RWPE2 (cell line): ENCODE measurements at regions not wholly inside any gene's neighbourhood (a gene's known extent, or its start where the extent isn't known, plus 50 kb on each side); places are given as distances from the start of the nearest gene placed in this dataset.

Experiments
- ATAC-seq: fragments of 200-7000 bp; cut with Tn5 transposase; 3 replicates; pipeline ENCODE4 v1.9.1; 2021; ENCODE audit warnings: low read depth
- DNase-seq: peaks from one replicate; pipeline ENCODE4 v3.0.0-alpha.2; 2020; ENCODE audit warnings: low spot score
- H3K27ac ChIP-seq: fragments of 450-650 bp; 2 replicates; pipeline ENCODE4 v1.5.1; 2017; ENCODE audit warnings: mild to moderate bottlenecking; ENCODE audit not compliant: poor library complexity, severe bottlenecking
- H3K27me3 ChIP-seq: fragments of 250-450 bp; sonication (Bioruptor Pico); 2 replicates; pipeline ENCODE4 v1.5.1; 2021; ENCODE audit warnings: mild to moderate bottlenecking, moderate library complexity; ENCODE audit not compliant: insufficient read depth, poor library complexity, severe bottlenecking
- H3K36me3 ChIP-seq: fragments of 250-450 bp; sonication (Bioruptor Pico); 2 replicates; pipeline ENCODE4 v1.5.1; 2020; ENCODE audit warnings: low read depth, mild to moderate bottlenecking, moderate library complexity
- H3K4me1 ChIP-seq: fragments of 250-450 bp; sonication (Bioruptor Pico); 2 replicates; pipeline ENCODE4 v1.5.1; 2021; ENCODE audit warnings: mild to moderate bottlenecking, moderate library complexity; ENCODE audit not compliant: insufficient read depth, poor library complexity, severe bottlenecking
- H3K4me3 ChIP-seq: fragments of 250-450 bp; sonication (Bioruptor Pico); 2 replicates; pipeline ENCODE4 v1.5.1; 2021; ENCODE audit warnings: mild to moderate bottlenecking, moderate library complexity; ENCODE audit not compliant: severe bottlenecking
- H3K9me3 ChIP-seq: fragments of 250-450 bp; sonication (Bioruptor Pico); 2 replicates; pipeline ENCODE4 v1.5.1; 2021; ENCODE audit warnings: mild to moderate bottlenecking, moderate library complexity; ENCODE audit not compliant: severe bottlenecking
- TF ChIP-seq, protein P1 (sequence below): fragments of 450-650 bp; IDR thresholded peaks from one replicate; pipeline ENCODE4 v1.5.1; 2017; ENCODE audit warnings: mild to moderate bottlenecking, moderate library complexity; ENCODE audit not compliant: poor library complexity, severe bottlenecking

DNA sequence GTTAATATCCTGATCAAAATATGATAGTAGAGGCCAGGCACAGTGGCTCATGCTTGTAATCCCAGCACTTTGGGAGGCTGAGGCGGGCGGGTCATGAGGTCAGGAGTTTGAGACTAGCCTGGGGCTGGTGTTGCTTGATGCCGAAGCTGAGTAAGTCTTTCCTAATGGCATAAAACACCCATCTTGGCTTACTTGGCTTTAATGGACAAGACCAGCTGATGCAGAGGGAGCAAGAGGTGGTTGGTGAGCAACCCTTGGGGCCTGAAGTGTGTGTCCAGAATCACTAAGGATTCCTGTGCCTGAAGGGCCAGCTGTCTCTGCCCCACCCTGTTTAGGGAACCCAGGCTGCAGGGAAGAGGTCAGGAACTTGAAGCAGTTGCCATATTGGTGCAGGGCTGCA, 217.2 kb downstream of the ARL4C start:
- ATAC-seq, result no peak
- TF ChIP-seq, protein P1, sequence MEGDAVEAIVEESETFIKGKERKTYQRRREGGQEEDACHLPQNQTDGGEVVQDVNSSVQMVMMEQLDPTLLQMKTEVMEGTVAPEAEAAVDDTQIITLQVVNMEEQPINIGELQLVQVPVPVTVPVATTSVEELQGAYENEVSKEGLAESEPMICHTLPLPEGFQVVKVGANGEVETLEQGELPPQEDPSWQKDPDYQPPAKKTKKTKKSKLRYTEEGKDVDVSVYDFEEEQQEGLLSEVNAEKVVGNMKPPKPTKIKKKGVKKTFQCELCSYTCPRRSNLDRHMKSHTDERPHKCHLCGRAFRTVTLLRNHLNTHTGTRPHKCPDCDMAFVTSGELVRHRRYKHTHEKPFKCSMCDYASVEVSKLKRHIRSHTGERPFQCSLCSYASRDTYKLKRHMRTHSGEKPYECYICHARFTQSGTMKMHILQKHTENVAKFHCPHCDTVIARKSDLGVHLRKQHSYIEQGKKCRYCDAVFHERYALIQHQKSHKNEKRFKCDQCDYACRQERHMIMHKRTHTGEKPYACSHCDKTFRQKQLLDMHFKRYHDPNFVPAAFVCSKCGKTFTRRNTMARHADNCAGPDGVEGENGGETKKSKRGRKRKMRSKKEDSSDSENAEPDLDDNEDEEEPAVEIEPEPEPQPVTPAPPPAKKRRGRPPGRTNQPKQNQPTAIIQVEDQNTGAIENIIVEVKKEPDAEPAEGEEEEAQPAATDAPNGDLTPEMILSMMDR, result no peak
- Histone ChIP-seq H3K36me3 (no peaks in the 10 kb centered on the region), H3K4me3 (no peak overlapping the region), H3K27ac (no peak overlapping the region), H3K4me1 (no peaks in the 10 kb centered on the region), H3K9me3 (no peaks in the 10 kb centered on the region), H3K27me3 (no peaks in the 10 kb centered on the region)
- DNase-seq, result no peak

DNA sequence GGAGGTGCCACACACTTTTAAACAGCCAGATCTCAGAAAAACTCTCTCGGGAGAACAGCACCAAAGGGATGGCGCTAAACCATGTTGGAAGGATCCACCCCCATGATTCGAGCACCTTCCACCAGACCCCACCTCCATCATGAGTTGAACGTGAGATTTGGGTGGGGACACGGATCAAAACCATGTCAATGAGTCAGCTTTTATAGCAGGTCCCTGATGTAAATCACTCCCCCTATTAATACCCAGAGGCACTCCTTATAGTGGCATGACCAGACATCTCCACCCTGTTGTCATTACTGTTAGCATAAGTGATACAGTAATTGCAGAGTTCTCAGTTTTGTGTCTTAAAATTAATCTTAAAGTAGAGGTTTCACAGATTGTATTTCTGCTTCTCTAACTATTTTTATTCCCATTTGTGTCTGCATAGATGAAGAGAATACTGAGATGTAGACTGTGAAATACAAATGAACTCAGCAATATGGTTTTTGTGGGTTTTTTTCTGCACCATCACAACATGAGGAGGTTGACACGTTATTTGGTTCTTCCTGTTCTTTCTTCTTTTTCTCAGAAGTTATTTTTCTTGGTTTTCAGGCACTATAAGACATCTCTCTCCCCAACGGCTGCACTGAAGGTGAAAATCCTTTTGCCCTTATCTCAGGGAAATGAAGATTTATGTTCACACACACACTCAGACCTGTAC, 218.2 kb downstream of the ARL4C start:
- DNase-seq (no peak), ATAC-seq (no peak)
- Histone ChIP-seq H3K4me1 (no peaks in the 10 kb centered on the region), H3K4me3 (no peak overlapping the region), H3K9me3 (no peaks in the 10 kb centered on the region), H3K27ac (no peak overlapping the region), H3K27me3 (no peaks in the 10 kb centered on the region), H3K36me3 (no peaks in the 10 kb centered on the region)
- TF ChIP-seq, protein P1, result no peak

DNA sequence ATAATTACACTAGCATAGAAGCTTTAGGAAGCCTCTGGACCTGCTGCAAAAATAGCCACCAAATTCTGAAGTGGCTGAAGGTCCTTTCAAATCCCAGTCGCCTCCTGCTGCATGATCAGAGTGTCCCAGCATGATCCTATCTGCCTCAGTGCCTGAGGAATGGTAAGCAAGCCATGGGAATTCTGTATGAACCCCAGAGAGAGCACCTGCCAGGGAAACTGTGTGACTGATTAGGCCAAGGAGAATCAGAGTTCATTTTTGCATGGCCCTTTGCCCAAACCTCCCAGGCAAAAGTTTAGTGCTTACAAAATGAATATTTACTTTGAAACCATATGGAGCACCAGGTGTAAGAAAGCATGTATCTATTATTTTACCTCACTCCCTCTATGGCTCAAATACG, 221.4 kb downstream of the ARL4C start:
- Histone ChIP-seq H3K4me1 (no peaks in the 10 kb centered on the region), H3K9me3 (no peaks in the 10 kb centered on the region), H3K36me3 (no peaks in the 10 kb centered on the region), H3K27ac (no peak overlapping the region), H3K4me3 (no peak overlapping the region), H3K27me3 (no peaks in the 10 kb centered on the region)
- ATAC-seq (no peak), DNase-seq (no peak)
- TF ChIP-seq, protein P1, result no peak

DNA sequence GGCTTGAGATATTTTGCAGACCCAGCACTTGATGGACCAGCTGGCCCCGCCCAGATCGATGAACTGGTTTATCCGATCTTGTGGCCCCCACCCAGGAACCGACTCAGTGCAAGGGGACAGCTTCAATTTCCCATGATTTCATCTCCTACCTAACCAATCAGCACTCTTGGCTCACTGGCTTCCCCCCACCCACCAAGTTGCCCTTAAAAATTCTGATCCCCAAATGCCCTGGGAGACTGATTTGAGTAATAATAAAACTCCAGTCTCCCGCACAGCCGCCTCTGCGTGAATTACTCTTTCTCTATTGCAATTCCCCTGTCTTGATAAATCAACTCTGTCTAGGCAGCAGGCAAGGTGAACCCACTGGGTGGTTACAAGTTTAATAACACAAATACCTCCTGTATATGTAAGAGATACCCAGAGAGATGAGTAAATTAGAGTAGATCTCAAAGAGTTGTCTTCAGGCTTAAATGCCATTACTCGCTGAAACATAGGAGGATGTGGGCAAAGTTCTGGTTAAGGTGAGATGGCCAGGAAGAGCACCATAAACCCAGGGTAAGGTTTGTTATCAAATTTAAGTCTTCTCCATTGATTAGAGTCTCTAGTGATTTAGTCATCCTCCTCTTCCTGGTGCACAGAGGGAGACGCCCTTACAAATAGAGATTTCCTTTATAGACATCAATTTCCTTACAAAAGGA, 222.8 kb downstream of the ARL4C start:
- ATAC-seq (no peak), DNase-seq (no peak)
- H3K9me3 ChIP-seq, result no peaks in the 10 kb centered on the region
- H3K27ac ChIP-seq, result no peak overlapping the region
- TF ChIP-seq, protein P1, result no peak
- H3K36me3 ChIP-seq, result no peaks in the 10 kb centered on the region
- no peaks in the 10 kb centered on the region for H3K27me3 ChIP-seq
- no peaks in the 10 kb centered on the region for H3K4me1 ChIP-seq
- H3K4me3 ChIP-seq, result no peak overlapping the region
